A549 (cell line): ENCODE measurements at regions not wholly inside any gene's neighbourhood (a gene's known extent, or its start where the extent isn't known, plus 50 kb on each side); places are given as distances from the start of the nearest gene placed in this dataset.

Source experiments
- EHMT2 ChIP-seq: fragments of 200-600 bp; sonication (generic); IDR thresholded peaks from 2 replicates; pipeline ENCODE4 v1.6.1; 2016; ENCODE audit warnings: antibody characterized with exemption, low read depth, mild to moderate bottlenecking, moderate library complexity
- ESRRA ChIP-seq: fragments of 150-350 bp; IDR thresholded peaks from 2 replicates; pipeline ENCODE4 v1.6.1; 2014; ENCODE audit warnings: mild to moderate bottlenecking, low read length, borderline replicate concordance
- FOSL2 ChIP-seq, 2 experiments: fragments of 450-650 bp in 1 of 2; fragments of >200 bp in 1 of 2; sonication (Bioruptor Twin) in 1 of 2; formaldehyde crosslinking; IDR thresholded peaks; 2 replicates each; pipeline versions ENCODE4 v1.5.0 to v1.6.1; 2016 to 2020; ENCODE audit warnings: mild to moderate bottlenecking in 1 of 2, moderate library complexity in 1 of 2
- KDM1A ChIP-seq: fragments of 200-600 bp; sonication (generic); IDR thresholded peaks from 2 replicates; pipeline ENCODE4 v1.6.1; 2016; ENCODE audit warnings: low read depth, mild to moderate bottlenecking
- MAZ ChIP-seq: fragments of 150-350 bp; IDR thresholded peaks from 2 replicates; pipeline ENCODE4 v1.6.1; 2014; ENCODE audit warnings: antibody characterized with exemption, low read depth, low read length, borderline replicate concordance
- NFE2L2 ChIP-seq: fragments of 150-350 bp; conservative IDR thresholded peaks from 2 replicates; pipeline ENCODE4 v1.6.1; 2014; ENCODE audit warnings: low read length
- POLR2A ChIP-seq: IDR thresholded peaks from 2 replicates; pipeline ENCODE4 v1.6.1; 2012; ENCODE audit warnings: mild to moderate bottlenecking, low read length
- TP53 ChIP-seq: fragments of 250-450 bp; sonication (Bioruptor Pico); IDR thresholded peaks from 2 replicates; pipeline ENCODE4 v1.5.0; 2021; ENCODE audit warnings: mild to moderate bottlenecking, moderate library complexity
- TF ChIP-seq, protein P1 (sequence below): fragments of >200 bp; sonication (Bioruptor Twin); formaldehyde crosslinking; IDR thresholded peaks from 3 replicates; pipeline ENCODE4 v1.5.1; 2016
- TF ChIP-seq, protein P2 (sequence below): IDR thresholded peaks from 2 replicates; pipeline ENCODE4 v1.6.1; 2012
- TF ChIP-seq, protein P3 (sequence below): fragments of 200-600 bp; sonication (generic); IDR thresholded peaks from 2 replicates; pipeline ENCODE4 v1.6.1; 2016; ENCODE audit warnings: antibody characterized with exemption, mild to moderate bottlenecking, moderate library complexity

DNA sequence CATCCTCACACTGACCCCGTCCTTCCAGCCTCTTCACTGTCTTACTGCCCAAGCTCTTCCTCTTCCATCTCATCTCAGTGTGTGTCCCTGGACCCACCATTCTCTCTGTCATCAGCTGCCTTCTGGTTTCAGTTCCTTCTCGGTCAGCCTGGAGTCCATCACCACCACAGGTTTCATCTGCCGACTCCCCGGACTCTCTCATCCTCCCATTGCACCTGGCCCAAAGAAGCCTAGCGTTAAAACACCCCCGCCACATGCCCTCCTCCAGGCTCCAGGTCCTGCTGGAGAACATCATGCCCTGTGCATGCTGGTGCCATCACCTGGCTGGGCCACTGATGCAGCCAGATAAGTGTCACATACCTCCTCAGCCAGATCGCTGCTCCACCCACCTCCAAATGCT is 122.1 kb upstream of the GPR12 start:
- TF ChIP-seq, protein P1, sequence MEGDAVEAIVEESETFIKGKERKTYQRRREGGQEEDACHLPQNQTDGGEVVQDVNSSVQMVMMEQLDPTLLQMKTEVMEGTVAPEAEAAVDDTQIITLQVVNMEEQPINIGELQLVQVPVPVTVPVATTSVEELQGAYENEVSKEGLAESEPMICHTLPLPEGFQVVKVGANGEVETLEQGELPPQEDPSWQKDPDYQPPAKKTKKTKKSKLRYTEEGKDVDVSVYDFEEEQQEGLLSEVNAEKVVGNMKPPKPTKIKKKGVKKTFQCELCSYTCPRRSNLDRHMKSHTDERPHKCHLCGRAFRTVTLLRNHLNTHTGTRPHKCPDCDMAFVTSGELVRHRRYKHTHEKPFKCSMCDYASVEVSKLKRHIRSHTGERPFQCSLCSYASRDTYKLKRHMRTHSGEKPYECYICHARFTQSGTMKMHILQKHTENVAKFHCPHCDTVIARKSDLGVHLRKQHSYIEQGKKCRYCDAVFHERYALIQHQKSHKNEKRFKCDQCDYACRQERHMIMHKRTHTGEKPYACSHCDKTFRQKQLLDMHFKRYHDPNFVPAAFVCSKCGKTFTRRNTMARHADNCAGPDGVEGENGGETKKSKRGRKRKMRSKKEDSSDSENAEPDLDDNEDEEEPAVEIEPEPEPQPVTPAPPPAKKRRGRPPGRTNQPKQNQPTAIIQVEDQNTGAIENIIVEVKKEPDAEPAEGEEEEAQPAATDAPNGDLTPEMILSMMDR, result no peak
- TF ChIP-seq, protein P2, sequence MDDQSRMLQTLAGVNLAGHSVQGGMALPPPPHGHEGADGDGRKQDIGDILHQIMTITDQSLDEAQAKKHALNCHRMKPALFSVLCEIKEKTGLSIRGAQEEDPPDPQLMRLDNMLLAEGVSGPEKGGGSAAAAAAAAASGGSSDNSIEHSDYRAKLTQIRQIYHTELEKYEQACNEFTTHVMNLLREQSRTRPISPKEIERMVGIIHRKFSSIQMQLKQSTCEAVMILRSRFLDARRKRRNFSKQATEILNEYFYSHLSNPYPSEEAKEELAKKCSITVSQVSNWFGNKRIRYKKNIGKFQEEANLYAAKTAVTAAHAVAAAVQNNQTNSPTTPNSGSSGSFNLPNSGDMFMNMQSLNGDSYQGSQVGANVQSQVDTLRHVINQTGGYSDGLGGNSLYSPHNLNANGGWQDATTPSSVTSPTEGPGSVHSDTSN, result no peak
- TF ChIP-seq MAZ (no peak), EHMT2 (no peak), NFE2L2 (no peak), TP53 (CRISPR knock-in tag) (no peak), POLR2A (no peak), FOSL2 (IDR thresholded peaks at IDR 0.05) (no peak), FOSL2 (CRISPR knock-in tag; IDR thresholded peaks at IDR 0.05) (no peak), KDM1A (no peak), ESRRA (no peak)
- TF ChIP-seq, protein P3, sequence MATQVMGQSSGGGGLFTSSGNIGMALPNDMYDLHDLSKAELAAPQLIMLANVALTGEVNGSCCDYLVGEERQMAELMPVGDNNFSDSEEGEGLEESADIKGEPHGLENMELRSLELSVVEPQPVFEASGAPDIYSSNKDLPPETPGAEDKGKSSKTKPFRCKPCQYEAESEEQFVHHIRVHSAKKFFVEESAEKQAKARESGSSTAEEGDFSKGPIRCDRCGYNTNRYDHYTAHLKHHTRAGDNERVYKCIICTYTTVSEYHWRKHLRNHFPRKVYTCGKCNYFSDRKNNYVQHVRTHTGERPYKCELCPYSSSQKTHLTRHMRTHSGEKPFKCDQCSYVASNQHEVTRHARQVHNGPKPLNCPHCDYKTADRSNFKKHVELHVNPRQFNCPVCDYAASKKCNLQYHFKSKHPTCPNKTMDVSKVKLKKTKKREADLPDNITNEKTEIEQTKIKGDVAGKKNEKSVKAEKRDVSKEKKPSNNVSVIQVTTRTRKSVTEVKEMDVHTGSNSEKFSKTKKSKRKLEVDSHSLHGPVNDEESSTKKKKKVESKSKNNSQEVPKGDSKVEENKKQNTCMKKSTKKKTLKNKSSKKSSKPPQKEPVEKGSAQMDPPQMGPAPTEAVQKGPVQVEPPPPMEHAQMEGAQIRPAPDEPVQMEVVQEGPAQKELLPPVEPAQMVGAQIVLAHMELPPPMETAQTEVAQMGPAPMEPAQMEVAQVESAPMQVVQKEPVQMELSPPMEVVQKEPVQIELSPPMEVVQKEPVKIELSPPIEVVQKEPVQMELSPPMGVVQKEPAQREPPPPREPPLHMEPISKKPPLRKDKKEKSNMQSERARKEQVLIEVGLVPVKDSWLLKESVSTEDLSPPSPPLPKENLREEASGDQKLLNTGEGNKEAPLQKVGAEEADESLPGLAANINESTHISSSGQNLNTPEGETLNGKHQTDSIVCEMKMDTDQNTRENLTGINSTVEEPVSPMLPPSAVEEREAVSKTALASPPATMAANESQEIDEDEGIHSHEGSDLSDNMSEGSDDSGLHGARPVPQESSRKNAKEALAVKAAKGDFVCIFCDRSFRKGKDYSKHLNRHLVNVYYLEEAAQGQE, result no peak
